ENCODE measurements at regions not wholly inside any gene's neighbourhood (a gene's known extent, or its start where the extent isn't known, plus 50 kb on each side); places are given as distances from the start of the nearest gene placed in this dataset.
"Not testable (repeated sequence)": the region's sequence is repeated elsewhere in the genome, so short reads cannot be mapped to it uniquely, and the experiment has no call there.

DNA sequence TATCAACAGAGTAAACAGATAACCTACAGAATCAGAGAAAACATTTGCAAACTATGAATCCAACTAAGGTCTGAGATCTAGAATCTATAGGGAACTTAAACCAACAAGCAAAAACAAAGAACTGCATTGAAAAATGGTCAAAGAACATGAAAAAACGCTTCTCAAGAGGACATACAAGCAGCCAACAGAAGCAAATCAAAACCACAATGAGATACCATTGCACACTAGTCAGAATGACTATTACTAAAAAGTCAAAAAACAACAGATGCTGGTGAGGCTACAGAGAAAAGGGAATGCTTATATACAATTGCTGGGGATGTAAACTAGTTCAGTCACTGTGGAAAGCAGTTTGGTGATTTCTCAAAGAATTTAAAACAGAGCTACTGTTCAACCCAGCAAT is 255.7 kb downstream of the TMEM47 start:
- no peak for DNase-seq

- no peak for DNase-seq
Observed at GRCh38 chrX:34382416-34382815, 250.3 kb upstream of the FAM47A start.

- no peak for DNase-seq
Observed at GRCh38 chrX:34381241-34381640, 249.1 kb upstream of the FAM47A start.

DNA sequence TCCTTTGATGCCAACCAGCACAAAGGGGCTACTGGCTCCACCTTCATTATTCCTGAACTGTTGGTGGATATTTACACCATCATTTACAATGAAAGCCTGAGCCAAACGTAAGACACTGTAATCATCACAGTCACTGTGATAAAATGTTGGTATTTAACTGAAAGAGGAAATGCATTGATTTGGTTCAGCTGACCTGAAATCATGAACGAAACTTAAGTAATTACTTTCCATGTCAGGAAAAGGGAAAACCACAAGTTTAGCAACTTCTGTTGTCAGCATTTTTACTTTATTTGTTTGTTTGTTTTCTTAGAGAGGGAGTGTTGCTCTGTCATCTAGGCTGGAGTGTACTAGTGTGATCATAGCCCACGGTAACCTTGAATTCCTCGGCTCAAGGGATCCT is 247.8 kb upstream of the FAM47A start:
- no peak for DNase-seq

DNA sequence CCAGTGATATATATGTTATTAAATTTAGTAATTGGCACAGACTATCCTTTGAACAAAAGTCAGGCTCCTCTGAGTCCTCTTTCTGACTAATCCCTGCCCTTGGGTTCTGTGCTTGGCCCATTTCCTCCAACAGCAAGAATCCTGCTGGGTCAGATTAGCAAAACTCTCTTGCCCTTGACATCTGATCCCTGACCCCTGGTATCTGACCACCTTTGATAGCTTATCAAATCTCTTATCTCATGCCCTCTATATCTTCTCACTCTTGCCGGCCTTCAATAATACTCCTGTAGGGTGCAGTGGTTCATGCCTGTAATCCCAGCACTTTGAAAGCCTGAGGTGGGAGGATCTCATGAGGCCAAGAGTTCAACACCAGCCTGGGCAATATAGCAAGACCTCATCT is 245.5 kb upstream of the FAM47A start:
- DNase-seq = no peak

- DNase-seq = no peak
Observed at GRCh38 chrX:34371754-34372153, 239.6 kb upstream of the FAM47A start.

DNA sequence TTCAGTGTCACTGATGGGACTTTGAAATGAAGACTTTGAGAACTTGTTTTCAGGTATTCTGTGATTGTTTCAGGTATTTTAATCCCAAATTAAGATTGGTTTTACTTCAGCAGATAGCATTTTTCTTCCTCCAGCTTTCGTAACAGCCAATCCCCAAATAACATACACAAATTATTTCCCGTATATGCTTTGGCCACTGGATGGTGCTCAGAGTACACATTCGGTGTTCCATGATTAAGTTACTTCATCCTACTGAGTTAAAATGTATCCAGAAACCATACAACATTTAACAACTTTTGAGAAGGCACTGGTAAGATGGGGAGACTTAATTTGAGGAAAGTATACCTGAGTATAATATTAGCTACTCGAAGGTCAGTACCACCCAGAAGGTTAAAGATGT is 233.4 kb upstream of the FAM47A start:
- no peak for DNase-seq

GRCh38 chrX:34350561-34351335 is 218.6 kb upstream of the FAM47A start:
- no peak for DNase-seq

DNA sequence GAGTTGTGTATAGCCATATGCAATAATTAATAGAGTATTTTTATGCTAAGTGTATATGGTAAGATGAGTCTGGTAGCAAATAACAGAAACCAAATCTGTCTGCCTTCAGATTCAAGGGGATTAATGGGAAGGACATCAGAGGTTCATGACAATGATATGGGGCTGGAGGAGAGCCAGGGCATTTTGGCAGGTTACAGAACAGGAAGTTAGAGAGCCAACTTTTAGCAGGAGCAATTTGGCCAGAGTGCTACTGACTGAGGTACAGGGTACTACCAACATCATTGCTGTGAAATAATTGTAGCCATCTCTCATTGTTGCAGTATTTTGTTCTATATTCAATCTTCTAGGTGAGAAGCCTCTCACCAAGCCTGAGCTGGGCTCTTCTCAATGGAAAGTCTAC is 210.9 kb upstream of the FAM47A start:
- DNase-seq = no peak

- DNase-seq = no peak
Observed at GRCh38 chrX:34341814-34342213, 209.7 kb upstream of the FAM47A start.

DNA sequence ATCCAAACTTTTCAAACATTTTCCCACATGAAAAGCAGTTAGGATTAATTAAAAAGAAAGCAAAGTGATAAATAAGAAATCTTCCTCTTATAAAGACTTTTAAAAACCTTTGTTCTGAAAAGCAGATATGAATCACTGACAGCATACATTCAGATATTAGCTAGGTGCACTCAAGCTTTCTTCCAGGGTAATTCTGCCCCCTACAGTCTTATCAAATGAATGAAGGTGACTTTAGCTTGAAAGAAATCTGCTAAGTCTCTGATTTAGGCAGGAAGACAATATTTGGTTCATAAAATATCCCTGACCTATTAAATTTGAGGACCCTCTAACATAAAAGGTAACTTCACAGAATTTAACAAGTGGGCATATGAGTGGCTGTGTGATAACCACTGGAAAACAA is 209.1 kb upstream of the FAM47A start:
- no peak for DNase-seq

DNA sequence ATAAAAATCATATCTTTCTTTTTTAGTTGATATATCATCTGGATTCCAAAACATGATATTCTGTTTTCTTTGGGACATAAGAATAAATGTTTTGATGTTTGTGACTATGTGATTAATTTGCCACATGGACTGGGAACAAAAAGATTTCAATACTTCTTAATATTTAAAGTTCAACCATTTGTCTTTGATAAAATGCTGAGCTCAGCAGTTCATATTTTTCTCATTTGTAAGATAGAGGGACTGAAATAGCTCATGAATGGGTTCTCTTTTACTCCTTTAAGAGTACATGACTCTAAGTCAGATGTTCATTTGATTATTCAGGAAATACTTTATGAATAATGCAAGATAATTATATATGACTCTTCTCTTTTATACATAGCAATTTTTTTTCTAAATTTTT is 205.9 kb upstream of the FAM47A start:
- DNase-seq = no peak

DNA sequence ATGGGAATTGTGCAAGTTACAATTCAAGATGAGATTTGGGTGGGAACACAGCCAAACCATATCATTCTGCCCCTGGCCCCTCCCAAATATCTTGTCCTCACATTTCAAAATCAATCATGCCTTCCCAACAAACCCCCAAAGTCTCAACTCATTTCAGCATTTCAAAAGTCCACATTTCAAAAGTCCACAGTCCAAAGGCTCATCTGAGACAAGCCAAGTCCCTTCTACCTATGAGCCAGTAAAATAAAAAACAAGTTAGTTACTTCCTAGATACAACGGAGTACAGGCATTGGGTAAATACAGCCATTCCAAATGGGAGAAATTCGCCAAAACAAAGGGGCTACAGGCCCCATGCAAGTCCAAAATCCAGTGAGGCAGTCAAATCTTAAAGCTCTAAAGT is 203.3 kb upstream of the FAM47A start:
- not testable (repeated sequence) for DNase-seq

- DNase-seq = peak; percentile 9
Observed at GRCh38 chrX:34332334-34332733, 200.2 kb upstream of the FAM47A start.

- no peak for DNase-seq
Observed at GRCh38 chrX:34325460-34325859, 193.3 kb upstream of the FAM47A start.

- not testable (repeated sequence) for DNase-seq
Observed at GRCh38 chrX:34320424-34320823, 188.3 kb upstream of the FAM47A start.

- peak; percentile 16 for DNase-seq
Observed at GRCh38 chrX:34300871-34301270, 168.8 kb upstream of the FAM47A start.

- DNase-seq = no peak
Observed at GRCh38 chrX:34299451-34299967, 167.4 kb upstream of the FAM47A start.

DNA sequence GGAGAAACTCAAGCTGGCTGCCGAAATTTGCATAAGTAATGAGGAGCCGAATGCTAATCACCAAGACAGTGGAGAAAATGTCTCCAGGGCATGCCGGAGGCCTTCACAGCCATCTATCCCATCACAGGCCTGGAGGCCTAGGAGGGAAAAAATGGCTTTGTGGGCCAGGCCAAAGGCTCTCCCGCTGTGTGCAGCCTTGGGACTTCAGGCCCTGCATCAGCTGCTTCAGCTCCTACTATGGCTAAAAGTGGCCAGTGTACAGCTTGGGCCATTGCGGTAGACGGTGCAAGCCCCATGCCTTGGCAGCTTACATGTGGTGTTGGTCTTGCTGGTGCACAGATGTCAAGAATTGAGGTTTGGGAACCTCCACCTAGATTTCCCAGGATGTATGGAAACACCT is 162.6 kb upstream of the FAM47A start:
- DNase-seq = no peak

DNA sequence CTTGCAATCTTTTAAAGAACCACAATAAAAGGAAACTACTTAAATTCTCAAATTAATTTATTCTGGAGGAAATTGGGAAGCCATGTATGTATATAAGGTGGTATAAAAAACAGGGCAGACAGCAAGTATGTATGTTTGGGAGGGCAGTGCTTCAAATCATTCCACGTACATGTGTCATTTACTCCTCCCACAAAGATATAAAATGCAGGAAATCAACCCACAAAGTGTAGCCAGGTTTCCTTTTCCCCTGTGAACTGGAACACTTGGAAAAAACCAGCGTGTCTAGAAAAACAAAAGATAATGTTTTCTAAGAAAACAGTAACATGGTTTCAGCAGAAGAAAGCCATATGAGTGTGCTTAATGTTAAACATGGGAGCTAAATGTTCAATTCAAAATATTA is 156.7 kb upstream of the FAM47A start:
- DNase-seq = no peak

DNA sequence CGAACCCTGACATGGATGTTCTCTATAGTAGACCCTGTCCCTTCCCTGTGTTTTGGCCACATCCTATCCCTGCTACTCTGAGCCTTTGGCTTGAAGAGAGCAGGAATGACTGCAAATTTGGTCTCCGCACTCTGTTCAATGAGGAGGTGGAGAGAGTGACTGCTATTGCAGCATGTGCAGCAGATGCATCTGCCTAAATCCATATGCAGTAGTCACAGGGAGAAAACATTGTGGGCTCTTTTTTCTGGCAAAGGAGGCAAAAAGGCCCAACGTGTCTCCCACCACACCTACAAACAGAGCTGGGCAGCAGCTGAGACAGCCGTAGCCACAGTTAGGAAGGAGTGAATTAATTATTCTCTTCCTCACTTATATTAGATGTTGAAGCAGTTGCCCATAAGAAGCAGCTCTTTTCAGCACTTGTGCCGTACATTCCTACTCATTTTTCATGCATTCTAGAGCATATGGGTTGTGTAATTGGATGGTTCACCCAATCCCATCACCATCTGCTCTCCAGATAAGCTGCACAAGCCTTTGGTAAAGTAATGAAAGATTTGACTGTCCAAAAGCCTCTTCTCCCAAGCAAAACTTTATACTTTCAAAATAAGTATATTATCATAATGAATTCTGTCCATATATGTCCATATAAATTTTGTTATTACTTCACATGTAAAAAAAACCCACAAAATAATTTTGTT is 147.9 kb upstream of the FAM47A start:
- no peak for DNase-seq

- DNase-seq = no peak
Observed at GRCh38 chrX:34275699-34276098, 143.6 kb upstream of the FAM47A start.

DNA sequence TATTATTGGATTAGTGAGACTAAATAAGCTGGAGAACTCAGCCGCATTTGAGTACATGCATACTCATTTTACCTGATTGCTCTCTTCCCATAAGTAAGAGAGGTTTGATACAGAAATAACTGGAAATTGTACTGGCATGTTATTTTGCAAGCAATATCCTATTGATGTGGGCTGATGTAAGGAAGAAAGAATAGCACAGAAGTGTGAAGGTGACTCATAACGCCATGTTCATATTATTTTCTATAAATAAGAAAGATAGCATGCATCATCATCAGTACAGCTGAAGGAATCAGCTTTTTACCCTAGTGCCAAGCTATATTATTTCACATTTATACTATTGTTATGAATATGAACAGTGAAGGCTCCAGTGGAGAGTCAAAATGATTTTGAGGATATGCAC is 138.3 kb upstream of the FAM47A start:
- DNase-seq = no peak

- DNase-seq = no peak
Observed at GRCh38 chrX:34238896-34239295, 106.8 kb upstream of the FAM47A start.
